ENCODE measurements at regions not wholly inside any gene's neighbourhood (a gene's known extent, or its start where the extent isn't known, plus 50 kb on each side); places are given as distances from the start of the nearest gene placed in this dataset.
"Not testable (repeated sequence)": the region's sequence is repeated elsewhere in the genome, so short reads cannot be mapped to it uniquely, and the experiment has no call there.

GRCh38 chr16:63130942-63131341 lies 1094.7 kb upstream of the CDH8 start:
- DNase-seq (ENCODE audit: low read depth): no peak
- TF ChIP-seq CTCF (conservative IDR thresholded peaks at IDR 0.05; ENCODE audit: control insufficient read depth, insufficient read depth, low read depth, low read length): no peak
- H3K4me3 ChIP-seq (ENCODE audit: control insufficient read depth, low read depth, low read length): no peak overlapping the region

GRCh38 chr16:63129411-63130125 lies 1093.3 kb upstream of the CDH8 start:
- H3K4me3 ChIP-seq (ENCODE audit: control insufficient read depth, low read depth, low read length): no peak overlapping the region
- TF ChIP-seq CTCF (conservative IDR thresholded peaks at IDR 0.05; ENCODE audit: control insufficient read depth, insufficient read depth, low read depth, low read length): no peak
- DNase-seq (ENCODE audit: low read depth): no peak

- DNase-seq (ENCODE audit: low read depth); H3K4me3 ChIP-seq (ENCODE audit: control insufficient read depth, low read depth, low read length): not testable (repeated sequence)
Measured at GRCh38 chr16:63119905-63120304, 1083.7 kb upstream of the CDH8 start.

- H3K4me3 ChIP-seq (ENCODE audit: control insufficient read depth, low read depth, low read length): no peak overlapping the region
- no peak for DNase-seq (ENCODE audit: low read depth)
- TF ChIP-seq CTCF (conservative IDR thresholded peaks at IDR 0.05; ENCODE audit: control insufficient read depth, insufficient read depth, low read depth, low read length): no peak
Measured at GRCh38 chr16:63100082-63100481, 1063.8 kb upstream of the CDH8 start.

GRCh38 chr16:63096857-63097256 lies 1060.6 kb upstream of the CDH8 start:
- TF ChIP-seq CTCF (conservative IDR thresholded peaks at IDR 0.05; ENCODE audit: control insufficient read depth, insufficient read depth, low read depth, low read length): no peak
- no peak for DNase-seq (ENCODE audit: low read depth)
- H3K4me3 ChIP-seq (ENCODE audit: control insufficient read depth, low read depth, low read length): no peak overlapping the region

GRCh38 chr16:63092736-63093135 lies 1056.5 kb upstream of the CDH8 start:
- no peak for DNase-seq (ENCODE audit: low read depth)
- no peak for TF ChIP-seq CTCF (conservative IDR thresholded peaks at IDR 0.05; ENCODE audit: control insufficient read depth, insufficient read depth, low read depth, low read length)
- no peak overlapping the region for H3K4me3 ChIP-seq (ENCODE audit: control insufficient read depth, low read depth, low read length)

- no peak for DNase-seq (ENCODE audit: low read depth)
- H3K4me3 ChIP-seq (ENCODE audit: control insufficient read depth, low read depth, low read length): no peak overlapping the region
- TF ChIP-seq CTCF (conservative IDR thresholded peaks at IDR 0.05; ENCODE audit: control insufficient read depth, insufficient read depth, low read depth, low read length): no peak
Measured at GRCh38 chr16:63082101-63082500, 1045.9 kb upstream of the CDH8 start.
